ENCODE measurements at regions not wholly inside any gene's neighbourhood (a gene's known extent, or its start where the extent isn't known, plus 50 kb on each side); places are given as distances from the start of the nearest gene placed in this dataset.
"Not testable (repeated sequence)": the region's sequence is repeated elsewhere in the genome, so short reads cannot be mapped to it uniquely, and the experiment has no call there.

DNA sequence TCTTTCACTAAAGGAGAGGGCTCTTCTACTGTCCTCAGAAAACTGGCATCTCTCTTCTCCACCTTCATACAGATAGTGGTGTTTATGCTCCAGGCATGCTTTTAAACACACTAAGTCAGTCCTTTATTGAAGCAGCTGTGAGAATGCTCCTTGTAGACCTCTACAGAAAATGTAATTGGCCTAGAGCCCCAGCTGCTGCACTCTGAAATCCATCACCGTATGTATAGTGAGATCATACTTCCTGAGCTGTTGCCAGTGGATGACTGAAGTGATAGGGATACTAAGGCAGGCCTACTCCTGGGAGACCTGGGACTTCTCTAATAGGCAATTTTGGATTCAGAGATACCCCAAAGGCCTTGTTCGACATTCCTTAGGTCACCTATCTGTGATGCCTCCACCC is 535.4 kb downstream of the RPS29 start:
- H3K27ac ChIP-seq = no peak overlapping the region
- TF ChIP-seq, protein P1, sequence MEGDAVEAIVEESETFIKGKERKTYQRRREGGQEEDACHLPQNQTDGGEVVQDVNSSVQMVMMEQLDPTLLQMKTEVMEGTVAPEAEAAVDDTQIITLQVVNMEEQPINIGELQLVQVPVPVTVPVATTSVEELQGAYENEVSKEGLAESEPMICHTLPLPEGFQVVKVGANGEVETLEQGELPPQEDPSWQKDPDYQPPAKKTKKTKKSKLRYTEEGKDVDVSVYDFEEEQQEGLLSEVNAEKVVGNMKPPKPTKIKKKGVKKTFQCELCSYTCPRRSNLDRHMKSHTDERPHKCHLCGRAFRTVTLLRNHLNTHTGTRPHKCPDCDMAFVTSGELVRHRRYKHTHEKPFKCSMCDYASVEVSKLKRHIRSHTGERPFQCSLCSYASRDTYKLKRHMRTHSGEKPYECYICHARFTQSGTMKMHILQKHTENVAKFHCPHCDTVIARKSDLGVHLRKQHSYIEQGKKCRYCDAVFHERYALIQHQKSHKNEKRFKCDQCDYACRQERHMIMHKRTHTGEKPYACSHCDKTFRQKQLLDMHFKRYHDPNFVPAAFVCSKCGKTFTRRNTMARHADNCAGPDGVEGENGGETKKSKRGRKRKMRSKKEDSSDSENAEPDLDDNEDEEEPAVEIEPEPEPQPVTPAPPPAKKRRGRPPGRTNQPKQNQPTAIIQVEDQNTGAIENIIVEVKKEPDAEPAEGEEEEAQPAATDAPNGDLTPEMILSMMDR (IDR thresholded peaks at IDR 0.05) = no peak
- no peak overlapping the region for H3K4me3 ChIP-seq
- DNase-seq (ENCODE audit: low spot score) = no peak

DNA sequence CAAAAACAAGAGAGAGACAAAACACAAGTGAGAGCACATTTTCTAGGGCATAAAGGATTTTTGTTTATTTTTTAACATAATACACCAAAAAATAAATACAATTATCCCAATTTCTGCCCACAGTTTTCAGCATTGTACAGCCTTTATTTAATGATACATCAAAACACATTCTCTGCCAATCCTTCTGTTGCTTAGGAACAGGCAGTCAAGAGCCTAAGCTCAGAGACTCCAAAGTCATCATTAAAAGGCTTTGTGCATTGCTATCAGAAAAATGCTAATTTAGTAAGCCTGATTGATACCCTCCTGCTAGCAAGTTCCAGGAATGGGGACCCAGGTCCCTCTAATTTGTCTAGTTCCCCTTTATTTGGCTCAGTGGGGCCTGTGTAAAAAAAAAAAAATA is 536.5 kb downstream of the RPS29 start:
- TF ChIP-seq, protein P1 (IDR thresholded peaks at IDR 0.05) = no peak
- Histone ChIP-seq H3K4me3 (no peak overlapping the region), H3K27ac (no peak overlapping the region)
- no peak for DNase-seq (ENCODE audit: low spot score)

DNA sequence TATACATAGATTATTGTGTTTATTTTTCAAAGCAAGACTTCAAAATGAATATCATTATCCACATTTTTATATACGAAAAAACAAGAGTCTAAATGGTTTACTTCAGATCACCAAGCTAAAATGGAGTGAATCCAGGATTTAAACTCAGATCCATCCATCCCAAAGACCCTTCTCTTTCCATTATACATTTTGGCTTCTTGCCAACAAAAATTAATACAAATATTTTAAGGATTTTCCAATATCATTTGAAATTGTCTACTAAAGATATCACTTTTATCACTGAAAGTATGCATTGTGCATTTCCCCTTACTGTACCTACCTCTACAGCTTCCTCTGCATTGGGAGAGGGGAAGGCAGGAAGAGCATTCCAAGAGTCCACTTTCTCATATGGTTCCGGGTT is 541.2 kb downstream of the RPS29 start:
- DNase-seq (ENCODE audit: low spot score) = no peak
- H3K27ac ChIP-seq = no peak overlapping the region
- H3K4me3 ChIP-seq = no peak overlapping the region
- TF ChIP-seq, protein P1 (IDR thresholded peaks at IDR 0.05) = no peak

DNA sequence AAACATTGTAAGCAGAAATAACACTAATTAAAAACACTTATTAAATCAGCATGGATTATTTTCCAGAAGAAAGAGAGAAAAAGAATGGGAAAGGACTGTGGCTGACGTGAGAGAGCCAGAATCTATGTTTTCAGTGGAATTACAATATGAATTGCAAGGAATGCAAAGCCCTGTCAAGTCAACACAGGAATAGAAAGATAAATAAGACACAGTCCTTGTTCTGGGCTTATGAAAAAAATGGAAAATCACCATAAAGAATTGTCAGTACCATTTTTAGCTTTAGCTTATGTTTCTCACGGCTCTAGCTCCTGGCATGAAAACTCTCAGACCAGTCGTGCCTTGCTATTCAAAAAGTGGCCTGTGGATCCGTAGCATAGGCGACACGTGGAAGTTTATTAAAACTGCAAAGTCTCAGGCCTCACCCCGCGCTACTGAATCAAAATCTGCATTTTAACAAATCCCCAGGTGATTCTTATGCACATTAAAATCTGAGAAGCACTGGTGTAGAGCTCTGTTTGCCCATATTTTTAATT is 549.1 kb downstream of the RPS29 start:
- Histone ChIP-seq H3K4me3 (no peak overlapping the region), H3K27ac (no peak overlapping the region)
- TF ChIP-seq, protein P1 (IDR thresholded peaks at IDR 0.05) = no peak
- no peak for DNase-seq (ENCODE audit: low spot score)

DNA sequence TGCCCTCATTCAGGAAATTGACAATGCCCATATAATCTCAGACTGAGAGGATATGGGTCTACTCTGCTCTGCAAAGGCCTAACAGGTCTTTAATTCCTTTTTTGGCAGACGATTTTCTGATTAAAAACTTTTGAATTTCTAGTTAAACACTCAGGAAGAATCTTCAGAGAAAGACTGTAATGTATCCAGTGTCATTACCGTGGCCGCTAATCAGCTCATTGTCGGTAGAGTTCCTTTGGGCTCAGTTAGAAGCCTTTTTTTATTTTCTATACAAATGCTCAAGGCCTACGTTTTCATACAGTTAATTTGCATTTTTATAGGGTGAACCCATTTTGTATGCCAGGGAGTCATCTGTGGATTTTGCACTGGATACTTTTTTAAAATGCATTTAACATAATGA is 549.9 kb downstream of the RPS29 start:
- no peak overlapping the region for H3K27ac ChIP-seq
- no peak for DNase-seq (ENCODE audit: low spot score)
- TF ChIP-seq, protein P1 (IDR thresholded peaks at IDR 0.05) = no peak
- no peak overlapping the region for H3K4me3 ChIP-seq

DNA sequence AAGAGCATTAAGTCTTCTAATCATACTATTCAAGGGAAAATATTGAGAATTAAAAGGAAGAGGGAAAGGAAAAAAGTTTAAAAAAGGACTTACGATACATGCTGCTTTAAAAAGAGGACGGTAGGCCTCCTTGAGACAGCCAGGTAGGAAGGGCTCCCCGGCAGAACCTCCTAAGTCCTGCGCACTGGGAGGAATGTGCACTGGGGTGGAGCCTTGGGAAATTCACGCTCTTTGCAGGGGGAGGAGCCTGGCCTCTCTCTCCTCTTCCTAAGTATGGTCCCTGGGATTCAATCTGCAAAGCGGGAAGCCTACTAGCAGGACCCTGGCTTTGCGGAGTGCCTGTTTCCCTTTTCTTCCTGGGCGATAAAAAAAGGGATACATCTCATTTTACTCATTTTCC is 553.0 kb downstream of the RPS29 start:
- TF ChIP-seq, protein P1 (IDR thresholded peaks at IDR 0.05) = no peak
- DNase-seq (ENCODE audit: low spot score) = no peak
- H3K27ac ChIP-seq = no peak overlapping the region
- no peak overlapping the region for H3K4me3 ChIP-seq

DNA sequence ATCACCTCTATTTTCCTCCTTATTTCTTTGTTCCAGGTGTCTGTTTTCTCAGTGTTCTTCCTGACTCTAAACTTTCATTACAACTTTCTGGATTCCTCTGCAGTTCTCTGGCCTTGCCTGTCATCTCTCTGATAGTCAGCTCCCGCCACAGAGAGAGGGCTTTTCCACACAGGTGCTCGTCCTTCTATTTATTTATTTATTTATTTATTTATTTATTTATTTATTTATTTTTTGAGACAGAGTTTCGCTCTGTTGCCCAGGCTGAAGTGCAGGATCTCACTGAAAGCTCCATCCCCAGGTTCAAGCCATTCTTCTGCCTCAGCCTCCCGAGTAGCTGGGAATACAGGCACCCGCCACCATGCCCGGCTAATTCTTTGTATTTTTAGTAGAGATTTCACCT is 554.5 kb downstream of the RPS29 start:
- not testable (repeated sequence) for H3K4me3 ChIP-seq; H3K27ac ChIP-seq; DNase-seq (ENCODE audit: low spot score)

Measured in coronary artery (tissue), 2 donors.